ENCODE measurements at regions not wholly inside any gene's neighbourhood (a gene's known extent, or its start where the extent isn't known, plus 50 kb on each side); places are given as distances from the start of the nearest gene placed in this dataset.

GRCh38 chr6:21808551-21809242 is 215.1 kb downstream of the SOX4 start:
- H2AK9ac ChIP-seq (replicated peaks; ENCODE audit: low read depth, low read length, poor library complexity), result no peak overlapping the region
- no peak for ATAC-seq (ENCODE audit: low read depth)
- H3K27me3 ChIP-seq (ENCODE audit: control insufficient read depth, insufficient read depth, low read length), result no peaks in the 10 kb centered on the region
- H3K9me1 ChIP-seq (ENCODE audit: insufficient read depth, low read length), result peaks cover 5% of the 10 kb centered on the region
- peak overlapping the region; percentile 17 for H3K4ac ChIP-seq (ENCODE audit: low read depth, low read length)
- H2BK5ac ChIP-seq (ENCODE audit: low read depth, low read length, poor library complexity, severe bottlenecking), result no peak overlapping the region
- no peak overlapping the region for H3K4me3 ChIP-seq (ENCODE audit: insufficient read depth, low read depth, low read length)
- DNase-seq, result no peak
- H2AK5ac ChIP-seq (ENCODE audit: low read depth, low read length), result peak overlapping the region; percentile 55
- H2BK20ac ChIP-seq (ENCODE audit: low read depth, low read length), result peak overlapping the region; percentile 37
- peak overlapping the region; percentile 31 for H3K27ac ChIP-seq (ENCODE audit: insufficient read depth, low read length)
- H3K56ac ChIP-seq (ENCODE audit: extremely low read depth, insufficient read depth, low read length), result no peak overlapping the region
- ChIA-PET CTCF (interaction anchor here (0.7 kb wide), 1 partner anchor 10 kb away, joined by 3 read pairs; no protein-coding TSS in a partner anchor), POLR2A (ENCODE audit: unreplicated experiment) (interaction anchor here (0.5 kb wide), 1 partner anchor 711 kb away, joined by 4 read pairs; no protein-coding TSS in a partner anchor)
- no peaks in the 10 kb centered on the region for H3K79me1 ChIP-seq (ENCODE audit: low read depth in 1 of 2, low read length in 2 of 2)
- no peak overlapping the region for H3K18ac ChIP-seq (ENCODE audit: low read depth, low read length)
- dilution Hi-C loops (cut with HindIII; ENCODE audit: low sequenced_read_pairs, unreplicated experiment) (no loop called here), in situ Hi-C loops (cut with MboI; ENCODE audit: low sequenced_read_pairs) (no loop called here), intact Hi-C loops (cut with micrococcal nuclease) (loop anchor here (5.0 kb wide), 1 partner anchor 211 kb away; no protein-coding TSS in a partner anchor)
- BruUV-seq (replicated peaks), result no TSS peak
- H4K91ac ChIP-seq (ENCODE audit: insufficient read depth, low read depth, low read length), result peak overlapping the region; percentile 61
- peaks cover 18% of the 10 kb centered on the region for H3K4me1 ChIP-seq (ENCODE audit: control insufficient read depth, insufficient read depth, low read length)
- peak overlapping the region; percentile 47 for H3K14ac ChIP-seq (replicated peaks; ENCODE audit: low read depth, low read length)
- peak overlapping the region; percentile 7; the same call in 1 of the 2 replicates for H3K4me2 ChIP-seq (ENCODE audit: low read depth, low read length)
- no peaks in the 10 kb centered on the region for H3K9me3 ChIP-seq (ENCODE audit: control insufficient read depth, insufficient read depth, low read length)
- no peaks in the 10 kb centered on the region for H4K20me1 ChIP-seq (ENCODE audit: insufficient read depth, low read length)
- no peak overlapping the region for H3K23ac ChIP-seq (ENCODE audit: low read depth, low read length)
- H4K5ac ChIP-seq (ENCODE audit: low read depth, low read length), result peak overlapping the region; percentile 27
- H2AFZ ChIP-seq (replicated peaks; ENCODE audit: low read length, poor library complexity), result peak overlapping the region; percentile 48
- peak overlapping the region; percentile 42; the same call in 1 of the 3 replicates for H2BK15ac ChIP-seq (ENCODE audit: low read depth, low read length)
- WGBS, 2 experiments (ENCODE audit: extremely low coverage in 2 of 2, insufficient read length in 1 of 2), result 52% methylated on average over 7 of the region's 16 CpGs; no CpG with 5 or more reads in 1 of the 2 experiments
- peak overlapping the region; percentile 73 for H2BK120ac ChIP-seq (ENCODE audit: low read depth, low read length)
- H3K36me3 ChIP-seq (ENCODE audit: control insufficient read depth, insufficient read depth, low read length), result no peaks in the 10 kb centered on the region
- H3K9ac ChIP-seq (ENCODE audit: low read depth, low read length), result no peak overlapping the region
- H4K8ac ChIP-seq (ENCODE audit: low read depth in 2 of 2, low read length in 2 of 2), result peak overlapping the region; percentile 74 to 86
- TF ChIP-seq MXI1 (IDR thresholded peaks at IDR 0.05; ENCODE audit: borderline replicate concordance, low read depth, low read length), result no peak
- no peak for TF ChIP-seq BHLHE40 (IDR thresholded peaks at IDR 0.05; ENCODE audit: low read depth, low read length)
- no peak for TF ChIP-seq RCOR1 (IDR thresholded peaks at IDR 0.05; ENCODE audit: insufficient replicate concordance, low read length)
- TF ChIP-seq NFE2L2 (IDR thresholded peaks at IDR 0.05; ENCODE audit: low read depth, low read length), result no peak
- TF ChIP-seq FOS (IDR thresholded peaks at IDR 0.05; ENCODE audit: low read depth, low read length), result no peak
- TF ChIP-seq RFX5 (IDR thresholded peaks at IDR 0.05; ENCODE audit: low read depth, low read length), result no peak
- TF ChIP-seq MAZ (IDR thresholded peaks at IDR 0.05; ENCODE audit: borderline replicate concordance, low read depth, low read length), result no peak
- no peak for TF ChIP-seq ELK1 (IDR thresholded peaks at IDR 0.05; ENCODE audit: borderline replicate concordance, low read depth, low read length)
- no peak for TF ChIP-seq CTCF (conservative IDR thresholded peaks at IDR 0.05; ENCODE audit: low read depth, low read length)
- TF ChIP-seq POLR2A (IDR thresholded peaks at IDR 0.05; ENCODE audit: low read depth, low read length), result no peak
- no peak for TF ChIP-seq USF2 (IDR thresholded peaks at IDR 0.05; ENCODE audit: low read depth, low read length)
- no peak for TF ChIP-seq CHD1 (IDR thresholded peaks at IDR 0.05; ENCODE audit: low read depth, low read length)
- no peak for TF ChIP-seq MAFK (IDR thresholded peaks at IDR 0.05; ENCODE audit: low read depth, low read length)
- TF ChIP-seq RAD21 (IDR thresholded peaks at IDR 0.05; ENCODE audit: low read length), result no peak
- no peak for TF ChIP-seq SMC3 (IDR thresholded peaks at IDR 0.05; ENCODE audit: low read depth, low read length)
